ENCODE measurements at regions not wholly inside any gene's neighbourhood (a gene's known extent, or its start where the extent isn't known, plus 50 kb on each side); places are given as distances from the start of the nearest gene placed in this dataset.

DNA sequence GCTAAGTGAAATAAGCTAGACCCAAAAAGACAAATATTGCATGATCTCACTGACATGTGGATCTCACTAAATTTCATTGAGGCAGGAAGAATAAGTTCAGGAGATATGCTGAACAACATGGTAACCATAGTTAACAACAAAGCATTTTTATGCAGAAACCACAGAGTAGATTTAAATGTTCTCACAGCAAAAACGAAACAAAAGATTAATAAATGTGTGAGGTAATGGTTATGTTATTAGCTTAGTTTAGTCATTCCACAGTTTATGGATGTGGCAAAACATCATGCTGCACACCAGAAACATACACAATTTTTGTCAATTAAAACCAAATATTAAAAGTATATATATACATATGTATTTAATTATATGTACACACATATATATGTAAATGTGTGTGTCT, 765.8 kb downstream of the SLITRK5 start:
- Histone ChIP-seq H3F3A (ENCODE audit: control insufficient read depth, insufficient read depth) (no peaks in the 10 kb centered on the region), H3K4me2 (ENCODE audit: low read length) (no peak overlapping the region), H3K27me3 (ENCODE audit: control insufficient read depth, low read length) (no peaks in the 10 kb centered on the region)

DNA sequence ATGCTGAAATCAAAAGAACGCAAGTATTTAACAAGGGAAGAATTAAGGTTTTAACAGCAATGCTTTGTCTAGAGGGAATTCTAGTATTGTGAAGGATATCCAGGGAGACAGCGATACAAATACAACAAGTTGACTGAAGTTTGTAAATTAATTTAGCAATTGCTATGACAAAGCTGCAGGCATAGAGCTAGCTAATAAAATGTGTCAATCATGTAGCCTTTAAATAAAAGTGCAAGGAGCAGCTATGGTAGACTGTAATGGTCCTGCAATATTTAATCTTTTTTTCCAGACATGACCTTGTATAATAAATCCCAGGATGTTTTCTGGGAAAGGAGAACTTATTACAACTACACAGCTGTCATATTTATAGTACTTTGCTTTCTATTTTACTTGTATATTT, 779.3 kb downstream of the SLITRK5 start:
- H3K36me3 ChIP-seq (ENCODE audit: control insufficient read depth, low read length) = no peaks in the 10 kb centered on the region
- H3K9me2 ChIP-seq (replicated peaks; ENCODE audit: control insufficient read depth, low read length) = no peaks in the 10 kb centered on the region
- no peak overlapping the region for H3K4me2 ChIP-seq (ENCODE audit: low read length)
- TF ChIP-seq CTCF (IDR thresholded peaks at IDR 0.05; ENCODE audit: low read depth, low read length, poor library complexity, severe bottlenecking) (no peak), EZH2phosphoT487 (IDR thresholded peaks at IDR 0.05; ENCODE audit: borderline replicate concordance, low read length) (no peak)
- H3F3A ChIP-seq (ENCODE audit: control insufficient read depth, insufficient read depth) = no peaks in the 10 kb centered on the region
- H3K79me2 ChIP-seq (ENCODE audit: control insufficient read depth, low read length) = no peaks in the 10 kb centered on the region
- H3K4me3 ChIP-seq (ENCODE audit: low read length) = no peak overlapping the region
- peaks cover 5% of the 10 kb centered on the region; the same call in 1 of the 2 replicates for H3K9me3 ChIP-seq (ENCODE audit: control insufficient read depth, insufficient read depth, low read length)
- H3K4me1 ChIP-seq (ENCODE audit: control insufficient read depth, low read length) = no peaks in the 10 kb centered on the region
- no peaks in the 10 kb centered on the region for H4K20me1 ChIP-seq (ENCODE audit: control insufficient read depth, insufficient read depth, low read depth, low read length)
- H3K27ac ChIP-seq (ENCODE audit: low read depth, low read length) = no peak overlapping the region
- no peaks in the 10 kb centered on the region for H3K27me3 ChIP-seq (ENCODE audit: control insufficient read depth, low read length)

More for the DNA sequence above, 765.8 kb downstream of the SLITRK5 start:
- H3K79me2 ChIP-seq (ENCODE audit: control insufficient read depth, low read length) = no peaks in the 10 kb centered on the region
- H3K4me1 ChIP-seq (ENCODE audit: control insufficient read depth, low read length) = no peaks in the 10 kb centered on the region
- H4K20me1 ChIP-seq (ENCODE audit: control insufficient read depth, insufficient read depth, low read depth, low read length) = no peaks in the 10 kb centered on the region
- no peaks in the 10 kb centered on the region for H3K9me2 ChIP-seq (replicated peaks; ENCODE audit: control insufficient read depth, low read length)
- TF ChIP-seq CTCF (IDR thresholded peaks at IDR 0.05; ENCODE audit: low read depth, low read length, poor library complexity, severe bottlenecking) = no peak
- no peak for TF ChIP-seq EZH2phosphoT487 (IDR thresholded peaks at IDR 0.05; ENCODE audit: borderline replicate concordance, low read length)
- H3K4me3 ChIP-seq (ENCODE audit: low read length) = no peak overlapping the region
- H3K36me3 ChIP-seq (ENCODE audit: control insufficient read depth, low read length) = no peaks in the 10 kb centered on the region
- no peak overlapping the region for H3K27ac ChIP-seq (ENCODE audit: low read depth, low read length)
- no peaks in the 10 kb centered on the region for H3K9me3 ChIP-seq (ENCODE audit: control insufficient read depth, insufficient read depth, low read length)

DNA sequence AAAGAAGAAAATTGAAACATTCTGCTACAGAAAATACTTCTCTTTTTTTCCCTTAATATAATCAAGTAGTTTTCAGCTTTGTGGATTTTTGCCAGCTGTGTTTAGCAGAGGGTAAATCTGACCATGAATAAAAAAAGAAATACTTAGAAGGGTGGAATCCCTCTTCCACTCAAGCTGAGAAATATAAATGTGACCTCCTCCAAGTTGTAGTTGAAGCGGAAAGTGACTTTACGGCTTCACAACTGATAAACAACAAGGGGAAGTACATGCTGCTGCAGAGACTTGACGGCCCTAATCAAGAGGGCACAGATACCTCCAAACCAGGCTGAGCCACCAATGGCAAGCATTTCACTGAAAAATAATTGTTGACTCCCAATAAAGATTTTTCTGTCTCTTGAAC, 785.0 kb downstream of the SLITRK5 start:
- no peak overlapping the region for H3K4me3 ChIP-seq (ENCODE audit: low read length)
- H3K27ac ChIP-seq (ENCODE audit: low read depth, low read length) = no peak overlapping the region
- no peak overlapping the region for H3K4me2 ChIP-seq (ENCODE audit: low read length)
- no peaks in the 10 kb centered on the region for H3K79me2 ChIP-seq (ENCODE audit: control insufficient read depth, low read length)
- H3K27me3 ChIP-seq (ENCODE audit: control insufficient read depth, low read length) = no peaks in the 10 kb centered on the region
- H3K4me1 ChIP-seq (ENCODE audit: control insufficient read depth, low read length) = no peaks in the 10 kb centered on the region
- no peak for TF ChIP-seq CTCF (IDR thresholded peaks at IDR 0.05; ENCODE audit: low read depth, low read length, poor library complexity, severe bottlenecking)
- no peak for TF ChIP-seq EZH2phosphoT487 (IDR thresholded peaks at IDR 0.05; ENCODE audit: borderline replicate concordance, low read length)
- H3F3A ChIP-seq (ENCODE audit: control insufficient read depth, insufficient read depth) = no peaks in the 10 kb centered on the region
- H3K36me3 ChIP-seq (ENCODE audit: control insufficient read depth, low read length) = no peaks in the 10 kb centered on the region
- H3K9me2 ChIP-seq (replicated peaks; ENCODE audit: control insufficient read depth, low read length) = no peaks in the 10 kb centered on the region
- no peaks in the 10 kb centered on the region for H4K20me1 ChIP-seq (ENCODE audit: control insufficient read depth, insufficient read depth, low read depth, low read length)
- H3K9me3 ChIP-seq (ENCODE audit: control insufficient read depth, insufficient read depth, low read length) = peaks cover 5% of the 10 kb centered on the region; the same call in 1 of the 2 replicates

DNA sequence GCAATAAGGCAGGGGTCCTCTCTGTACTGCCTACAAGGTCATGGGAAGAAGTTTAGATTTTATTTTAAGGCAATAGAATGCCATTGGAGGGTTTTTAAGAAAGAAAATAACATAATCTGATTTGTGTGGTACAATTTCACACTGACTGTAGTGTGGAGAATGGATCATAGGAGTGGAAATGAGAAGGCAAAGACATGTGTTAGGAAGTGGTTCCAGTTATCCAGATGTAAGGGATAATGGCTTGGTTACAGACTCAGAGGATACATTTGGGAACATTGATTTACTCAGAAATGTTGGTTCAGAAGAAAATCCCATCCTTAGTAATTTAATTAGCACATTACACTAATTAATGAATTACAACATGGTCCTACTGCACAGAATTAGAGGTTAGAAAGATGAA, 788.2 kb downstream of the SLITRK5 start:
- H4K20me1 ChIP-seq (ENCODE audit: control insufficient read depth, insufficient read depth, low read depth, low read length) = no peaks in the 10 kb centered on the region
- H3K9me2 ChIP-seq (replicated peaks; ENCODE audit: control insufficient read depth, low read length) = no peaks in the 10 kb centered on the region

More for the DNA sequence above, 788.2 kb downstream of the SLITRK5 start:
- H3K27ac ChIP-seq (ENCODE audit: low read depth, low read length) = no peak overlapping the region
- no peaks in the 10 kb centered on the region for H3K9me3 ChIP-seq (ENCODE audit: control insufficient read depth, insufficient read depth, low read length)
- no peak overlapping the region for H3K4me3 ChIP-seq (ENCODE audit: low read length)
- H3K4me1 ChIP-seq (ENCODE audit: control insufficient read depth, low read length) = no peaks in the 10 kb centered on the region
- no peak overlapping the region for H3K4me2 ChIP-seq (ENCODE audit: low read length)
- no peaks in the 10 kb centered on the region for H3K79me2 ChIP-seq (ENCODE audit: control insufficient read depth, low read length)
- no peaks in the 10 kb centered on the region for H3F3A ChIP-seq (ENCODE audit: control insufficient read depth, insufficient read depth)
- H3K27me3 ChIP-seq (ENCODE audit: control insufficient read depth, low read length) = no peaks in the 10 kb centered on the region
- no peaks in the 10 kb centered on the region for H3K36me3 ChIP-seq (ENCODE audit: control insufficient read depth, low read length)
- TF ChIP-seq EZH2phosphoT487 (IDR thresholded peaks at IDR 0.05; ENCODE audit: borderline replicate concordance, low read length) = no peak
- no peak for TF ChIP-seq CTCF (IDR thresholded peaks at IDR 0.05; ENCODE audit: low read depth, low read length, poor library complexity, severe bottlenecking)
